ENCODE measurements at regions not wholly inside any gene's neighbourhood (a gene's known extent, or its start where the extent isn't known, plus 50 kb on each side); places are given as distances from the start of the nearest gene placed in this dataset.
A peak's percentile ranks its signal among the peaks of the same experiment; 100 is the strongest.

GRCh38 chr13:23993680-23993985 lies 96.3 kb upstream of the C1QTNF9B start:
- no peak for DNase-seq
- TF ChIP-seq CTCF (IDR thresholded peaks at IDR 0.05; ENCODE audit: borderline replicate concordance): no peak
- Histone ChIP-seq H3K9me3 (replicated peaks) (peaks cover 6% of the 10 kb centered on the region), H3K4me3 (no peak overlapping the region), H3K36me3 (no peaks in the 10 kb centered on the region), H3K27me3 (ENCODE audit: low read depth) (no peaks in the 10 kb centered on the region), H3K27ac (replicated peaks) (no peak overlapping the region), H3K4me1 (peaks cover 25% of the 10 kb centered on the region)
- intact Hi-C loops (cut with micrococcal nuclease): no loop called here

- Histone ChIP-seq H3K27ac (replicated peaks) (peak overlapping the region; percentile 77), H3K4me3 (no peak overlapping the region), H3K27me3 (ENCODE audit: low read depth) (no peaks in the 10 kb centered on the region), H3K9me3 (replicated peaks) (peaks cover 6% of the 10 kb centered on the region), H3K36me3 (no peaks in the 10 kb centered on the region), H3K4me1 (peaks cover 25% of the 10 kb centered on the region)
- intact Hi-C loops (cut with micrococcal nuclease): no loop called here
- no peak for TF ChIP-seq CTCF (IDR thresholded peaks at IDR 0.05; ENCODE audit: borderline replicate concordance)
- no peak for DNase-seq
Observed at GRCh38 chr13:23995283-23996073, 98.2 kb upstream of the C1QTNF9B start.

- no peak for DNase-seq
- peaks cover 6% of the 10 kb centered on the region for H3K9me3 ChIP-seq (replicated peaks)
- intact Hi-C loops (cut with micrococcal nuclease): no loop called here
- no peaks in the 10 kb centered on the region for H3K27me3 ChIP-seq (ENCODE audit: low read depth)
- peaks cover 25% of the 10 kb centered on the region for H3K4me1 ChIP-seq
- H3K36me3 ChIP-seq: no peaks in the 10 kb centered on the region
- peak overlapping the region; percentile 77 for H3K27ac ChIP-seq (replicated peaks)
- TF ChIP-seq CTCF (IDR thresholded peaks at IDR 0.05; ENCODE audit: borderline replicate concordance): no peak
- no peak overlapping the region for H3K4me3 ChIP-seq
Observed at GRCh38 chr13:23996456-23996855, 99.2 kb upstream of the C1QTNF9B start.

GRCh38 chr13:23999424-23999823 lies 102.1 kb upstream of the C1QTNF9B start:
- intact Hi-C loops (cut with micrococcal nuclease): no loop called here
- Histone ChIP-seq H3K4me3 (no peak overlapping the region), H3K9me3 (replicated peaks) (peaks cover 6% of the 10 kb centered on the region), H3K4me1 (peaks cover 13% of the 10 kb centered on the region), H3K27me3 (ENCODE audit: low read depth) (no peaks in the 10 kb centered on the region), H3K36me3 (no peaks in the 10 kb centered on the region), H3K27ac (replicated peaks) (no peak overlapping the region)
- TF ChIP-seq CTCF (IDR thresholded peaks at IDR 0.05; ENCODE audit: borderline replicate concordance): no peak
- no peak for DNase-seq

- no peak for DNase-seq
Observed at GRCh38 chr13:24002206-24002815, 105.0 kb upstream of the C1QTNF9B start.

More at GRCh38 chr13:24002206-24002815, 105.0 kb upstream of the C1QTNF9B start:
- Histone ChIP-seq H3K27ac (replicated peaks) (no peak overlapping the region), H3K9me3 (replicated peaks) (no peaks in the 10 kb centered on the region), H3K4me1 (no peaks in the 10 kb centered on the region), H3K4me3 (no peak overlapping the region), H3K36me3 (no peaks in the 10 kb centered on the region), H3K27me3 (ENCODE audit: low read depth) (no peaks in the 10 kb centered on the region)
- intact Hi-C loops (cut with micrococcal nuclease): no loop called here
- no peak for TF ChIP-seq CTCF (IDR thresholded peaks at IDR 0.05; ENCODE audit: borderline replicate concordance)

Measured in left ventricle myocardium inferior (tissue), 1 donor.